K562 (cell line): ENCODE measurements at regions not wholly inside any gene's neighbourhood (a gene's known extent, or its start where the extent isn't known, plus 50 kb on each side); places are given as distances from the start of the nearest gene placed in this dataset.

Source experiments
- CTCF ChIP-seq, 3 experiments: IDR thresholded peaks in 2 of 3; conservative IDR thresholded peaks in 1 of 3; 2 replicates each; pipeline ENCODE4 v1.5.1; 2011 to 2012; ENCODE audit warnings: low read length in 3 of 3, mild to moderate bottlenecking in 3 of 3, control low read depth in 2 of 3, improper control_type of control experiment in 1 of 3, inconsistent platforms in 1 of 3, low read depth in 1 of 3, mixed read lengths in 1 of 3, moderate library complexity in 1 of 3; ENCODE audit not compliant: insufficient read depth in 2 of 3
- ELK3 ChIP-seq: fragments of 450-650 bp; formaldehyde crosslinking; IDR thresholded peaks from 2 replicates; pipeline ENCODE4 v1.4.0; 2020; ENCODE audit warnings: mild to moderate bottlenecking
- ETV5 ChIP-seq: sonication (generic); formaldehyde crosslinking; IDR thresholded peaks from 2 replicates; pipeline ENCODE4 v1.4.0; 2020; ENCODE audit warnings: low read depth, mild to moderate bottlenecking, missing genetic modification reagents
- MNT ChIP-seq, 2 experiments: fragments of 450-650 bp; conservative IDR thresholded peaks; 2 replicates each; pipeline ENCODE4 v1.6.1; 2017; ENCODE audit warnings: mild to moderate bottlenecking in 2 of 2, moderate library complexity in 2 of 2
- ZFP36 ChIP-seq: fragments of 150-350 bp; IDR thresholded peaks from 2 replicates; pipeline ENCODE4 v1.6.1; 2018; ENCODE audit warnings: low read length, low read depth; ENCODE audit not compliant: partially characterized antibody

- no peak for TF ChIP-seq MNT (conservative IDR thresholded peaks at IDR 0.05)
- TF ChIP-seq CTCF (IDR thresholded peaks at IDR 0.05 in 2 of 3, conservative IDR thresholded peaks at IDR 0.05 in 1 of 3; ENCODE audit: insufficient read depth in 2 of 3, low read depth in 1 of 3, low read length in 3 of 3): no peak
- TF ChIP-seq ETV5 (CRISPR knock-in tag): no peak
- no peak for TF ChIP-seq ZFP36
- no peak for TF ChIP-seq ELK3 (CRISPR knock-in tag)
Observed at GRCh38 chr9:36462245-36462644, 62.2 kb upstream of the RNF38 start.
